NCI-H2196 treated with DMSO at 0.1 percent for 48 hours (cell line): ENCODE measurements at regions not wholly inside any gene's neighbourhood (a gene's known extent, or its start where the extent isn't known, plus 50 kb on each side); places are given as distances from the start of the nearest gene placed in this dataset.

Source experiments
- DNase-seq: peaks from one replicate; lab custom pipeline; 2025; ENCODE audit not compliant: unreplicated experiment; lab: John Stamatoyannopoulos, UW

DNA sequence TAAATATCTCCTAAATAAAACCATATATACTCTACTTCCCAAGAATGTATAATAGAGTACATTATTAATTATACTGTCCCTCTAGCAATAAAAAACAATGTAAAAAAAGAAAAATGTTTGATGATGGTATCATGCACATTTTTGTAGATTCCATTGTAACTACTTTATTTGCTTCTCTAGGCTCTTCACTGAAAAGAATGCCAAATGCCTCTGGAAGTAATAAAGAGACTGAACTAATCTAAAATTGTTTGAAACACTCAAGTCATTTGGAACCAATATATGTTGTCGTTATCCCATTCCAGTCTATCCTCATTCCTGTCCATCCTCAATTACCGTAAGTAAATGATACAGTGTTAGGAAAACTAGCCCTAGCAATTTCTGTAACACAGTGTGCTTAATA, 233.6 kb downstream of the C12orf50 start:
- DNase-seq, result no peak

GRCh38 chr12:87794854-87795253, 234.3 kb downstream of the C12orf50 start:
- no peak for DNase-seq

DNA sequence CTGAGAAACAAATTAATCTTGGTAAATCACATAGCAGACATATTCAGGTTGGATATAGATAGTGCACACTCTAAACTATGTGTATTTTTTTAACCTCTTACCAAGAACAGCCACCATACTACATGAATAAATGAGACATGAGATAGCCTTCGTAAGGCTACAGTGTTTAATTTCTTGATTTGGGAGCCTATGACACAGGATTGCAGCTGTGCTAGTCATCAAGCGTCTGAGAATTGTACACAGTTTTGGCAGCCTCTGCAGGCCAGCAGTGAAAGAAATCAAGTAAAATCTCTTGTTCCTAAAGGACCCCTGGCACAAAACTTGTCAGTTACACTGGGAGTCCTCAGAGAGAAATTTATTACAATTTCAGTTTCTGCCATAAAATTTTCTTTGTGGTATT, 236.1 kb downstream of the C12orf50 start:
- DNase-seq, result no peak

DNA sequence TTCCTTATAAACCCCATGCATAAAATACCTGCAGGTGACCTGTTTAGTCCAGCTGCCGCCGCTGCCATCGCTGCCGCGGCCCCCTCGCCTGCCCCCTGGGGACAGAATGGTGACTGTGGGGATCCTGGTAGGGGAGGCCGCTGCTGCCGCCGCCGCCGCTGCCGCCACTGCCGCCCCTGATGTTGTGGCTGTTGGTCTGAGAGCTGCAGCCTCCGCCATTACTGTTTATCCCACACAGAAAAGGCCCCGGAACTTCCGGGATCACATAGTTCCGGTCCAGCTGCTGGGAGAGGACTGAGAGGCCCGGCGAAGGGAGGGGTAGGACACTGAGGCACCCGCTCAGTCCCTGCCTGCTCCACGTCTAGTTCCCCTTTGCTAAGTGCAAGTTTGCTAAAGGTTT, 244.9 kb downstream of the C12orf50 start:
- DNase-seq, result no peak

GRCh38 chr12:87783467-87783866, 245.7 kb downstream of the C12orf50 start:
- no peak for DNase-seq

GRCh38 chr12:87782838-87783237, 246.4 kb downstream of the C12orf50 start:
- no peak for DNase-seq

GRCh38 chr12:87779858-87780498, 249.2 kb downstream of the C12orf50 start:
- DNase-seq, result no peak

GRCh38 chr12:87779016-87779415, 250.2 kb downstream of the C12orf50 start:
- no peak for DNase-seq

GRCh38 chr12:87778065-87778464, 251.1 kb downstream of the C12orf50 start:
- DNase-seq, result no peak

- DNase-seq, result no peak
These were observed 253.4 kb downstream of the C12orf50 start for GRCh38 chr12:87775784-87776183.

DNA sequence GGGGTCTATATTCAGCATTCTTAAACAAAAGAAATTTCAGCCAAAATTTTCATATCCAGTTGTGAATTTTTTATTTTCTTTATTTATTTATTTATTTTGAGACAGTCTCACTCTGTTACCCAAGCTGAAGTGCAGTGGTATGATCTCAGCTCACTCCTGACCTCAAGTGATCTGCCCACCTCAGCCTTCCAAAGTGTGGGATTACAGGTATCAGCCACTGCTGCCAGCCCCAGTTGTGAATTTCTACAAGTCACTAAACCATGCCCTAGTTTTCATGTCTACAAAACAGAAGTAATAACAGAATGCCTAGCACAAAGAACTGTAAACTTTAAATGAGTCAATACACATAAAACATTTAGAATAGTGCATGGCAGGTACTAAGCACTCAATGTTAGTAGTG, 254.2 kb downstream of the C12orf50 start:
- DNase-seq, result no peak

- no peak for DNase-seq
These were observed 256.8 kb downstream of the C12orf50 start for GRCh38 chr12:87772401-87772800.

- no peak for DNase-seq
These were observed 260.5 kb downstream of the C12orf50 start for GRCh38 chr12:87768501-87769287.

- no peak for DNase-seq
These were observed 263.2 kb downstream of the C12orf50 start for GRCh38 chr12:87766044-87766443.

GRCh38 chr12:87760943-87761342, 268.3 kb downstream of the C12orf50 start:
- no peak for DNase-seq

- no peak for DNase-seq
These were observed 270.9 kb downstream of the C12orf50 start for GRCh38 chr12:87758271-87758670.

DNA sequence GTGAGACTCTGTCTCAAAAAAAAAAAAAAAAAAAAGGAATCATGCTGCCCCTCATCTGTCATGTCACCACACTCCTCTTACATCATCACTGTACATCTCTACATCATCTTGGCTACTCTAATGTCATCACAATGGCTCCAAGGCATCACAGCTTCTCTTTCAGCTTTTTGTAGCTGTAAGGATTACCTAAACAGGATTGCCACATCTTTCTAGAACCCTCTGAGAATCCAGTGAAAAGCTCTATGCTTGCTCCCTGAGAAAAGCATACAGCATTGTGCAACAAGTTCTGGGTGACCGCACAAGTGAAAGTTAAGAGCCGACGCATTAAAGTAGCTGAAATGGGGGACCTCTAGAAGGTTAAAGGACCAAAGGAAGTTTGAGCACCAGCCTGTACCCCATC, 272.5 kb downstream of the C12orf50 start:
- no peak for DNase-seq

DNA sequence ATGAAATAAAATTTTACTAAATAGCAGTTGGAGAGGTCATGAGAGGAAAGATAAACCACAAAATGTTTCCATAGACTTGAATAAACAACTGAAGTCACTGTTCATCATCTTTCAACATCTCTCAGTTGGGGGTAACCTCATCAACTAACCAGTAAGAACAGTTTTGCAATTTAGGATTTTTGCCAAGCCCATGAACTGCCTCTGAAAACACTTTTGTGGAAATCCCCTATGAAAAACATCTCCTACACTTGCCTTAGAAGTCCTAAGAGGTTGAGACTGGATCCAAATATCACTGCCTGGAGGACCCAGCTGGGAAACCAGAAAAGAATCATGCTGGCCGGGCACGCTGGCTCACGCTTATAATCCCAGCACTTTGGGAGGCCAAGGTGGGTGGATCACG, 273.1 kb downstream of the C12orf50 start:
- no peak for DNase-seq

GRCh38 chr12:87728931-87729593, 300.1 kb downstream of the C12orf50 start:
- no peak for DNase-seq

DNA sequence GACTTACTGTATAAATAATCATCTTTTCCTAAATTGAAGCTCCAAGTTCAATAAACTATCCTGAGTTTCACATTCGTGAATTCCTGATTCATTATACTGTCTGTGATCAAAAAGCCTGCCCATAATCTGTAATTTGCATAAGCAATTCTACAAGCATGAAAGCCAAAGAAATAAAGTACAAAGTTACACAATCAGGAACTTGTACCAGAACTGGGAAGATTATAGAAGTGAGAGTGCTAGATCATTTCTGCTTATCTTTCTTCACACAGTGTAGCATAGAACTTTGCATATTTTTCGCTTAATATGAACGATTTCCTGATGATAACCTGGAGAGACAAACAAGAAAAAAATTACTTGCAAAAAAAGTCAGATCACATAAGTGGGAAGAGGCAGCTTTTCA, 308.2 kb downstream of the C12orf50 start:
- no peak for DNase-seq

DNA sequence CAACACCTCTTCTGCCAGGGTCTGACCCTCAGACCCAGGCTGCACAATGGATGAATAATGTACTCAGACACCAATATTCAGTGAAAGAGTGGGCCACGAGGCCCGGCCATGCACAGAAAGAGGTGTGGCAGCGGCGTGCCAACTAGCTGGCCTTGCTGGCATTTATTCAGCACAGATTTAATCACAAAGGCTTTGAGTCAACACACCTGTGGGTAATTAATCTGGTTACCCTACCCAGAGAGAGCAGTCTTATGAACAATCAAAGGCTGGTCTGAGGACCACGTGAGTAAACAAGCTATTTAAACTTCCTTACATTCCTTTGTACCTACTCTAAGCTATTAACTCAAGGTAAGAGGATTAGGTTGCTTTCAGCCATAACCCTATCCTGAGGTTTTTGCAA, 324.8 kb downstream of the C12orf50 start:
- no peak for DNase-seq

- no peak for DNase-seq
These were observed 338.9 kb downstream of the C12orf50 start for GRCh38 chr12:87690236-87690810.
